HG03520 (cell line): ENCODE measurements at regions not wholly inside any gene's neighbourhood (a gene's known extent, or its start where the extent isn't known, plus 50 kb on each side); places are given as distances from the start of the nearest gene placed in this dataset.

Experiments used
- ATAC-seq: cut with Tn5 transposase; IDR thresholded peaks from one replicate; pipeline ENCODE4 v1.9.1; 2021; ENCODE audit warnings: mild to moderate bottlenecking, moderate library complexity; ENCODE audit not compliant: unreplicated experiment

GRCh38 chrX:80293354-80293753, 126.9 kb upstream of the TENT5D start:
- no peak for ATAC-seq

GRCh38 chrX:80306007-80306406, 114.2 kb upstream of the TENT5D start:
- no peak for ATAC-seq

- no peak for ATAC-seq
Observed at GRCh38 chrX:80312448-80312847, 107.8 kb upstream of the TENT5D start.

- ATAC-seq, result no peak
Observed at GRCh38 chrX:80316526-80316925, 103.7 kb upstream of the TENT5D start.

GRCh38 chrX:80317646-80318045, 102.6 kb upstream of the TENT5D start:
- ATAC-seq, result no peak

- no peak for ATAC-seq
Observed at GRCh38 chrX:80331285-80331684, 89.0 kb upstream of the TENT5D start.

GRCh38 chrX:80334583-80334982, 85.7 kb upstream of the TENT5D start:
- no peak for ATAC-seq

GRCh38 chrX:80335062-80335830, 85.0 kb upstream of the TENT5D start:
- ATAC-seq, result no peak

- ATAC-seq, result no peak
Observed at GRCh38 chrX:80354966-80355465, 65.2 kb upstream of the TENT5D start.
